Stimulated activated CD8-positive, alpha-beta memory T cell treated with anti-CD3 and anti-CD28 coated beads, Interleukin-7, amount 100 ng/mL, for 1 hour (primary cell): ENCODE measurements at regions not wholly inside any gene's neighbourhood (a gene's known extent, or its start where the extent isn't known, plus 50 kb on each side); places are given as distances from the start of the nearest gene placed in this dataset.
"Not testable (repeated sequence)": the region's sequence is repeated elsewhere in the genome, so short reads cannot be mapped to it uniquely, and the experiment has no call there.

Source experiments
- DNase-seq, 2 donors: peaks; one replicate each; pipeline ENCODE4 v3.0.0-alpha.2; 2020; ENCODE audit warnings: low read depth in 2 of 2

- DNase-seq = no peak
Measured at GRCh38 chr13:24931450-24932251, 164.3 kb upstream of the PABPC3 start.

- DNase-seq = not testable (repeated sequence)
Measured at GRCh38 chr13:24933106-24934023, 162.6 kb upstream of the PABPC3 start.

GRCh38 chr13:24934024-24934385 lies 161.9 kb upstream of the PABPC3 start:
- not testable (repeated sequence) for DNase-seq

- no peak for DNase-seq
Measured at GRCh38 chr13:24938966-24939365, 157.0 kb upstream of the PABPC3 start.

DNA sequence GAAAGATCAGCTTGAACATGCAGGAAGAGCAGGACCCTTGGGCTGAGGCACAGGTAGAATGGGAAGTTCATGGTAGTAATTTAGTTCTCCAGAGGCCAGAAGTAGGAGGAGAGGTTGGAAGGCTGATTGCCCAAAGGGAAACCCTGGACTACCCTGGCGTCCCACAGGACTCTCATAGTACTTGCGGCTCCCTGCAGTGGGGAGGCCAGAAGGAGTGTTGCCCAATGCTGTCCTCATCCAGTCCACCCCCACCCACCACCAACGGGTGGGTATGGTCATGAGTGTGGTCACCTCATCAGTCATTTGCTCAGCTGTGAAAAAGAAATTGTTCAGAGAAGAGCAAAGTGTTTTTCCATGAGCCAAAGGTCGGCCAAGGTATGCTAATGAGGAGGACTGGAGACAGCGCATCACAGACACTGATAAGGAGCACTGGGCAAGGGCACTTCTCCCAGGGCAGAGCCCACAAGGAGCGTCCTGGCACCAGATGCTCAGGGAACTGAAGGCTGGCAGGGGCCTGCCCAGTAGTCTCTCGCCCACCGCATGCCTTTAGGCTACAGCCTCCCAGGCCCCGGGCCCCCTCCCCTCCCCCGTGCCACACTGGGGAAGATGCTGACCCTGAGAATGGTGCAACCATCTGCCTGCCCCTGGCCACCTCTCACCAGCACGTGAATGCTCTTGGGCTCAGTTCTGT lies 154.8 kb upstream of the PABPC3 start:
- not testable (repeated sequence) for DNase-seq

- DNase-seq = no peak
Measured at GRCh38 chr13:24943136-24943535, 152.8 kb upstream of the PABPC3 start.

DNA sequence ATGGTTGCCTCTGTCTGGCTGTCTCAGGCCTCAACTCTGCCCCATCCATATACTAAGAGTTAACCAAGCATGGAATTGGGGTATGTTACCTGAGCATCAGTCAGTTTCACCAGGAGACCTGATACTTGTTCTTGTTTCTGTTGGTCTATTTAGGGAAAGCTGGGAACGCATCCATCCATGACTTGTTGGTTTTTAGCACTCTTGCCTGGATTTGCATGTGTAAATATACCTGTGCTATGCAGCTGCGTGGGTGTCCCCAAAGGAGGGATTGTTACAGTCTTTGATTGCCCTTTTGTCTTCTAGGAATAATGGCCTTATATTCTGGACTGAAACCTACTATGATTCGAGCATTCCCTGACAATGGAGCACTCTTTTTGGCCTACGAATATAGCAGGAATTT lies 151.9 kb upstream of the PABPC3 start:
- DNase-seq = not testable (repeated sequence)

DNA sequence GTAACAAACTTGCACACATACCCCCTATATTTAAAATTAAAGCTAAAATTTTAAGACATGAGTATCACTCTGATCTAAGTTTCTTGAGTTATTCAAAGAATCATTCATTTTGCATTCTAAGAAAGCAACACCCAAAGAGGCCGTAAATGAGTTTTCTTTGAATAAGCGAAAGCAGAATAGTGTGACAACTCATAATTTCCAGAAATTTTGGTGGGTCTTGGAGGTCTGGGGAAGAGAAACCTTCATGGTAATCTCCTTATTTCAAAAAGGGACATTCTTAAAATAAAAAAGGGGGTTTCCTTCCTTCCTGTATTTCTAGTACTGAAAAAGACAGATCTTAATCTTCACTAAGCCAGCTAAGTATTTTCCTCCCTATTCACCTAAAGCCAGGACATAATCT lies 147.0 kb upstream of the PABPC3 start:
- not testable (repeated sequence) for DNase-seq

- DNase-seq = not testable (repeated sequence)
Measured at GRCh38 chr13:24950611-24951010, 145.3 kb upstream of the PABPC3 start.

DNA sequence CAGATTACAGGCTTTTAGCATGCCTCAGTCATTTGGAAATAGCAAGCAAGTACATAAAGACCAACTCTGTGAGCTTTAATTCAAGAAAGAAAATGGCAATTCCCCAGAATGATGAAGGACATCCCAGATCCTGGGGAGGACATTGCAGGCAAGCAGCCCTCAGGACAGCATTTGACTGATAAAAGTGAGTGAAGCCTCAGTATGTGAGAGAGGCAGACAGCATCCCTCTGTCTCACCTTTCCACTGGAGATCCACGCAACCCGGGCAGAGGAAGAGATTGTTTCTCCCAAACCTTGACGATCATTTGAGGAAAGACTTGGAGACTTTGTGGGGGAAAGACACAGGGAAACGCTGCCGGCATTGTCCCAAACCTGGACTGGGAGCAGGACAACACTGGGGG lies 128.0 kb upstream of the PABPC3 start:
- not testable (repeated sequence) for DNase-seq

DNA sequence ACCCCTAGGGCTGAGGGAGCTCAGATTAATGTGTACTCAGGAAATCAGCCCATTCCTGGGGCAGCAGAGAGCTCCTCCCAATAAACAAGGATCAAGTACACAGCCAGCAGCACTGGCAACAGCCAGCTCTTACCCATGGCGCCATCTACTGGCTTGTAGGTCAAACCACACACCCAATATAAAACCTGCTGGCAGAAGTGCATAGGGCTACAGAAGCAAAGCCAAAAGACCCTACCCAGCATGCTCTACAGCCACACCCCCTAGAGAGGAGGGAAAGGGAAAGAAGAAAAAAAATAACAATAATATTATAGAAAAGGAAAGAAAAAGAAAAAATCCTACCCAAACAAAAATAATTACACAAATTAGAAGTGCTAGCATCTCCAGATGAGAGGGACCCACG lies 127.5 kb upstream of the PABPC3 start:
- DNase-seq = not testable (repeated sequence)

DNA sequence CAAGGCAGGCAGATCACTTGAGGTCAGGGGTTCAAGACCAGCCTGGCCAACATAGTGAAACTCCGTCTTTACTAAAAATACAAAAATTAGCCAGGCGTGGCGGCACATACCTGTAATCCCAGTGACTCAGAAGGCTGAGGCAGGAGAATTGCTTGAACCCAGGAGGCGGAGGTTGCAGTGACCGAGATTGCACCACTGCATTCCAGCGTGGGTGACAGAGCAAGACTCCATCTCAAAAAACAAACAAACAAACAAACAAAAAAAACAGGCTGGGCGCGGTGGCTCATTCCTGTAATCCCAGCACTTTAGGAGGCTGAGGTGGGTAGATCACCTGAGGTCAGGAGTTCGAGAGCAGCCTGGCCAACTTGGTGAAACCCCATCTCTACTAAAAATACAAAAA lies 122.8 kb upstream of the PABPC3 start:
- DNase-seq = not testable (repeated sequence)

DNA sequence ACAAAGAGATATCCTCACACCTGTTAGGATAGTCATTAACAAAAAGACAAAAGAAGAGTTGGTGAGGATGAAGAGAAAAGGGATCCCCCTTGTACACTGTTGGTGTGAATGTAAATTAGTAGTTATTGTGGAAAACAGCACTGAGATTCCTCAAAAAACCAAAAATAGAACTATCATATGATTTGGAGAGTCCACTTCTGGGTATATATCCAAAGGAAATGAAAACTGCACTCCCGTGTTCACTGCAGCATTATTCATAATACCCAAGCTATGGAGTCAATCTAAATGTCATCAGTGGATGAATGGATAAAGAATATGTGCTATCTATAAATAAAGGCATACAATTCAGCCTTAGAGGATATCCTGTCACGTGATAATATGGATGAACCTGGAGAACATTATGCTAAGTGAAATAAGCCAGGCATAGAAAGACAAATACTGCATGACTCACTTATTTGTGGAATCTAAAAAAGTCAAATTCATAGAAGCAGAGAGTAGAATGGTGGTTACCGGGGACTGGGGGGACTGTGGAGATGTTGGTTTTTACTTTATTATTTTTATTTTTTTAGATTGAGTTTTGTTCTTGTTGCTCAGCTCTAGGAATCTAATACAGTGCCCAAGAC lies 114.6 kb upstream of the PABPC3 start:
- DNase-seq = not testable (repeated sequence)

GRCh38 chr13:24982333-24982999 lies 113.5 kb upstream of the PABPC3 start:
- no peak for DNase-seq

DNA sequence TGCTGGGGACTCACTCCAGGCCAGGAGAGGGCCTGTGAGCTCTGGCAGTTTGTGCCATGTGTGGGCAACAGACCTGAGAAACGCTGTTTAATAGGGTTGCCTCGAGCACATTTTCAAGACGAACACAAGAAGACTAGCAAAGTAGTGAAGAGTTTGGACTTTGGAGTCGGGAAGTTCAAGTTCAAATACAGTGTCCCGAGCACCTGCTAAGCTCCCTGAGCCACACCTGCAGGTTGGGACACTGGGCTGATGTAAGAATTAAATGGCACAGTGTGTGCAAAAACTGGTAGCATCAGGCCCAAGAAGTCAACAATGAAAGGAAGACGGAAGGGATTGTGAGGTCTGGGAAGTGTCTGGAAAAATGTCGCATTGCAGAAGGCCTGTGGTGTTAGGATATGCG lies 112.8 kb upstream of the PABPC3 start:
- no peak for DNase-seq

GRCh38 chr13:24984134-24984533 lies 111.8 kb upstream of the PABPC3 start:
- DNase-seq = no peak

GRCh38 chr13:24985107-24985506 lies 110.8 kb upstream of the PABPC3 start:
- DNase-seq = no peak

GRCh38 chr13:24985896-24986295 lies 110.0 kb upstream of the PABPC3 start:
- no peak for DNase-seq

DNA sequence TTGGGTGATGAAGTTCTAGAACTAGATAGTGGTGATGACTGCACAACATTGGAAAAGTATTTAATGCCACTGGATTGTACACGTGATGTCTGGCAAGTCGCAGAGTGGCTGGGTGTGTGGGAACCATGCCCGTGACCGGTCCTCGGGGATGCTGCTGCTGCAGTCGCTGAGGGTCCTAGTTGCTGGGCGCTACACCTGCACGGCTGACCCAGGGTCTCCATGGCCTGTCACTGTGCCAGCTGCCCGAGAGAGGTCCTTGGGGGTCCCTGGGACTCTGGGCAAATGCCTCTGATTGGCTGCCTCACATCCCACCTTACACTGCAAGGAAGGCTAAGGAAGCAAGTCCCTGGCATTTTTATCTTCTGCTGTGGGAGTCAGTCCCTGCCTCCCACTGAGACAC lies 109.1 kb upstream of the PABPC3 start:
- no peak for DNase-seq

- not testable (repeated sequence) for DNase-seq
Measured at GRCh38 chr13:24989959-24990358, 106.0 kb upstream of the PABPC3 start.

DNA sequence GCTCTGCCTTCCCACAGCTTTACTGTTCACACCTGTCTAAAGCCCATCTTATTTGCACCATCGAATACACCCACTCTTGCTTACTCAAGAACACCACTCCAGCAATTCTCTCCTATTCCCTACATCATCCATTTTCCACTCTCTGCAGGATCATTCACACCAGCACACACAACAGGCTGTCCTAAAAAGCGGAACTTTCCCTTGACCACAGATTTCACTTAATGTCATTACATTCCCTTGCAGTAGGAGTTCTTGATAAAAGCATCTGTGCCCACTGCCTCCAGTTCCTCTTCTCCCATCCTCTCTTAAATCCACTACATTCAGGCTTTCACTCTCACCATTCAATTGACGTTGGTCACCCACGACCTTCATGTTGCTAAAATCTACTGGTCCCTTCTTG lies 103.0 kb upstream of the PABPC3 start:
- DNase-seq = not testable (repeated sequence)
